T-cell (primary cell): ENCODE measurements at regions not wholly inside any gene's neighbourhood (a gene's known extent, or its start where the extent isn't known, plus 50 kb on each side); places are given as distances from the start of the nearest gene placed in this dataset.

Experiments used
- ATAC-seq, 4 experiments: fragments of 200-7000 bp in 3 of 4; fragments of 150-1000 bp in 1 of 4; cut with Tn5 transposase; replicated peaks in 1 of 4; 1 replicate in 3 of 4; 2 replicates in 1 of 4; pipeline ENCODE4 v1.10.0; 2021; ENCODE audit warnings: moderate library complexity in 3 of 4, mild to moderate bottlenecking in 2 of 4, moderate number of reproducible peaks in 1 of 4
- CTCF ChIA-PET, 2 donors: fragments of 300-600 bp; sonication (Branson Sonifier 250); formaldehyde crosslinking; loops; one replicate each; lab custom pipeline; 2022; ENCODE audit warnings: antibody characterized with exemption in 2 of 2; lab: Charles Lee
- POLR2A ChIA-PET, 2 donors: fragments of 300-600 bp; sonication (Branson Sonifier 250); formaldehyde crosslinking; loops; one replicate each; lab custom pipeline; 2022; ENCODE audit warnings: antibody characterized with exemption in 2 of 2; lab: Charles Lee
- DNase-seq, 35 experiments: peaks; one replicate each; pipeline versions ENCODE4 v3.0.0 to v3.0.0-alpha.2; 2013 to 2023
- H3K27ac ChIP-seq: one replicate; pipeline ENCODE4 v1.5.1; 2013; ENCODE audit warnings: low read length
- H3K27me3 ChIP-seq, 2 experiments: replicated peaks in 1 of 2; 1 replicate in 1 of 2; 2 replicates in 1 of 2; pipeline versions ENCODE4 v1.6.1 to v1.7.0; 2013; ENCODE audit warnings: low read length in 1 of 2, mixed read lengths in 1 of 2; ENCODE audit not compliant: control insufficient read depth in 2 of 2, insufficient read depth in 2 of 2; ENCODE audit errors: extremely low read depth in 1 of 2
- H3K36me3 ChIP-seq, 2 donors: 1 replicate in 1 of 2; 2 replicates in 1 of 2; pipeline versions ENCODE4 v1.6.1 to v1.7.0; 2013; ENCODE audit warnings: low read length in 1 of 2; ENCODE audit not compliant: control insufficient read depth in 2 of 2, insufficient read depth in 1 of 2; ENCODE audit errors: extremely low read depth in 1 of 2
- H3K4me1 ChIP-seq, 2 experiments: 1 replicate in 1 of 2; 2 replicates in 1 of 2; pipeline versions ENCODE4 v1.6.1 to v1.7.0; 2013; ENCODE audit warnings: low read length in 2 of 2, mixed read lengths in 1 of 2; ENCODE audit not compliant: insufficient read depth in 2 of 2, control insufficient read depth in 1 of 2; ENCODE audit errors: extremely low read depth in 1 of 2
- H3K4me3 ChIP-seq, 2 donors: 1 replicate in 1 of 2; 2 replicates in 1 of 2; pipeline versions ENCODE4 v1.5.1 to v1.7.0; 2013; ENCODE audit warnings: mild to moderate bottlenecking in 2 of 2, low read length in 1 of 2, moderate library complexity in 1 of 2; ENCODE audit not compliant: control insufficient read depth in 1 of 2; ENCODE audit errors: extremely low read depth in 1 of 2
- H3K9me3 ChIP-seq: 2 replicates; pipeline ENCODE4 v1.7.0; 2013
- H3K27ac Mint-ChIP-seq, 2 donors: one replicate each; pipeline ENCODE4 v1.8.0; 2020 to 2021; ENCODE audit warnings: mild to moderate bottlenecking in 2 of 2, mixed read lengths in 2 of 2
- H3K27me3 Mint-ChIP-seq, 2 donors: one replicate each; pipeline ENCODE4 v1.8.0; 2021 to 2022; ENCODE audit warnings: mixed read lengths in 2 of 2
- H3K36me3 Mint-ChIP-seq: one replicate; pipeline ENCODE4 v1.8.0; 2021; ENCODE audit warnings: mixed read lengths
- H3K4me1 Mint-ChIP-seq, 3 donors: one replicate each; pipeline ENCODE4 v1.8.0; 2020 to 2022; ENCODE audit warnings: mixed read lengths in 3 of 3, mild to moderate bottlenecking in 1 of 3
- H3K4me3 Mint-ChIP-seq, 3 donors: one replicate each; pipeline ENCODE4 v1.8.0; 2020 to 2022; ENCODE audit warnings: mild to moderate bottlenecking in 3 of 3, mixed read lengths in 3 of 3, moderate library complexity in 3 of 3
- H3K9me3 Mint-ChIP-seq, 3 donors: one replicate each; pipeline ENCODE4 v1.8.0; 2020 to 2022; ENCODE audit warnings: mixed read lengths in 3 of 3
- WGBS: methylation state at CpG from one replicate; pipeline ENCODE4 v1.1.5; 2013; ENCODE audit warnings: missing lambda C conversion rate; ENCODE audit not compliant: insufficient coverage; 5-methylcytosine and 5-hydroxymethylcytosine counted together

DNA sequence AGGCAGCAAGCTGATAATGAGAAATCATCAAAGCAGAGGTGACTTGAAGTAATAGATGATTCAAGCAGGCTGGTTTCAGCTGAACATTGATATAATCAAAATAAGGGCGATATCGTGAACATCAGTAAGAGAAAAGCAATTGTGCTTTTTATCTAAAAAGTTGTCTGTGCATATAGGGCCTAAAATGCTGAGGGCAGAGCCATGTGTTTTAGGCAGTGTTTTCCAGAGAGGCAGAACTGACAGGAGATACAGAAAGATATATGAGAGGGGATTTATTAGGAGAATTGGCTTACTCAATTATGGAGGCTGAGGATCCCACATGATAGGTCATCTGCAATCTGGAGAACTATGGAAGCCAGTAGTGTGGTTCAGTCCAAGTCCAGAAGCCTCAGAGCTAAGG lies 136.5 kb upstream of the NPY2R start:
- peaks cover 0 to 4% of the 10 kb centered on the region in 2 donors for H3K27me3 Mint-ChIP-seq
- ATAC-seq, result no peak
- H3K36me3 ChIP-seq, result no peaks in the 10 kb centered on the region
- no peaks in the 10 kb centered on the region for H3K36me3 Mint-ChIP-seq
- no peaks in the 10 kb centered on the region for H3K4me1 Mint-ChIP-seq
- peaks cover 0 to 4% (median 2%) of the 10 kb centered on the region in 3 donors for H3K9me3 Mint-ChIP-seq
- H3K4me3 ChIP-seq, result no peak overlapping the region
- no peaks in the 10 kb centered on the region for H3K27me3 ChIP-seq
- WGBS, result 100% methylated on average over 2 of the region's 2 CpGs
- DNase-seq, result no peak
- ChIA-PET CTCF (no interaction called here), POLR2A (no interaction called here)
- no peaks in the 10 kb centered on the region for H3K4me1 ChIP-seq
- no peak overlapping the region for H3K4me3 Mint-ChIP-seq
- no peaks in the 10 kb centered on the region for H3K9me3 ChIP-seq
- no peak overlapping the region for H3K27ac ChIP-seq
- no peak overlapping the region for H3K27ac Mint-ChIP-seq

DNA sequence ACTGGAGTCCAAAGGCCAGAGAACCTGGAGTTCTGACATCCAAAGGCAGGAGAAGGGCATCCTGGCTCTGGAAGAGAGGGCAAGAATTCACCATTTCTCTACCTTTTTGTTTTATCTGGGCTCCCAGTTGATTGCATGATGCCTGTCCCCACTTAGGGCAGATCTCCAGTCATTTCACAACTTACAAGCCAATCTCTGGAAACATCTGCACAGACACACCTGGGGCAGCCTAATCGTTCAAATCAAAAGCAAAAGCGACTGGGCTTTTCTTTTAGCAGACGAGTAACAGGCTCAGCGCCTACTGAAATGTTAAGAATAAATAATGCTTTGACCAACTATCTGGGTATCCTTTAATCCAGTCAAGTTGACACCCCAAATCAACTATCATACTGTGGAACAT lies 136.0 kb upstream of the NPY2R start:
- H3K36me3 ChIP-seq, result no peaks in the 10 kb centered on the region
- no peaks in the 10 kb centered on the region for H3K9me3 ChIP-seq
- no peak overlapping the region for H3K27ac ChIP-seq
- DNase-seq, result no peak
- peaks cover 0 to 4% of the 10 kb centered on the region in 2 donors for H3K27me3 Mint-ChIP-seq
- no peak for ATAC-seq
- H3K4me3 ChIP-seq, result no peak overlapping the region
- peaks cover 0 to 4% (median 2%) of the 10 kb centered on the region in 3 donors for H3K9me3 Mint-ChIP-seq
- no peaks in the 10 kb centered on the region for H3K36me3 Mint-ChIP-seq
- H3K27ac Mint-ChIP-seq, result no peak overlapping the region
- WGBS, result 100% methylated on average over 1 of the region's 4 CpGs
- no peaks in the 10 kb centered on the region for H3K4me1 ChIP-seq
- H3K27me3 ChIP-seq, result no peaks in the 10 kb centered on the region
- H3K4me1 Mint-ChIP-seq, result no peaks in the 10 kb centered on the region
- H3K4me3 Mint-ChIP-seq, result no peak overlapping the region
- ChIA-PET CTCF (no interaction called here), POLR2A (no interaction called here)

DNA sequence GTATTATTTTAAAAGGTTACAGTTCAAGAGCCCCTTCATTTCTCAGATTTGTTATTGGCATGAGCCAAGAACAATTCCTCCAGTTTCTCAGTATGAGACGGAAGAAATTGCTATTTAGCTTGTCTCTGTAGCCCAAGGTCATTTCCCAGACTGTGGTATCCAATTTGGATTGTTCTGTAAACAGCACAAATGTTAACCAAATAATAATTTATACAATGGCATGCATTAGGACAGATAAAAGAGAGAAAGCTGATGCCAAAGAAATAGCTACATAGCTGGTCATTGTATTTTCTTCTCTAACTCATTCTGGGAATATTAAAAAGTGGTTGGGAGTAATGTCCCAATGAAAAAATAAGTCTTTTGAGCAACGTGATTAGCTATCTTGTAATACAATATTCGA lies 134.6 kb upstream of the NPY2R start:
- WGBS, result no CpG with 5 or more reads among the region's 3 CpGs
- Mint-ChIP-seq H3K36me3 (no peaks in the 10 kb centered on the region), H3K4me1 (no peaks in the 10 kb centered on the region), H3K27ac (no peak overlapping the region), H3K9me3 (peaks cover 0 to 4% (median 2%) of the 10 kb centered on the region in 3 donors), H3K27me3 (peaks cover 0 to 4% of the 10 kb centered on the region in 2 donors), H3K4me3 (no peak overlapping the region)
- no peak for DNase-seq
- H3K4me3 ChIP-seq, result no peak overlapping the region
- ATAC-seq, result no peak
- ChIA-PET CTCF (no interaction called here), POLR2A (interaction anchor here in 1 of 2 donors (0.6 kb wide), 1 partner anchor 21 kb away, joined by 3 read pairs; no protein-coding TSS in a partner anchor)
- no peaks in the 10 kb centered on the region for H3K27me3 ChIP-seq
- H3K4me1 ChIP-seq, result no peaks in the 10 kb centered on the region
- H3K9me3 ChIP-seq, result no peaks in the 10 kb centered on the region
- H3K36me3 ChIP-seq, result no peaks in the 10 kb centered on the region
- no peak overlapping the region for H3K27ac ChIP-seq

DNA sequence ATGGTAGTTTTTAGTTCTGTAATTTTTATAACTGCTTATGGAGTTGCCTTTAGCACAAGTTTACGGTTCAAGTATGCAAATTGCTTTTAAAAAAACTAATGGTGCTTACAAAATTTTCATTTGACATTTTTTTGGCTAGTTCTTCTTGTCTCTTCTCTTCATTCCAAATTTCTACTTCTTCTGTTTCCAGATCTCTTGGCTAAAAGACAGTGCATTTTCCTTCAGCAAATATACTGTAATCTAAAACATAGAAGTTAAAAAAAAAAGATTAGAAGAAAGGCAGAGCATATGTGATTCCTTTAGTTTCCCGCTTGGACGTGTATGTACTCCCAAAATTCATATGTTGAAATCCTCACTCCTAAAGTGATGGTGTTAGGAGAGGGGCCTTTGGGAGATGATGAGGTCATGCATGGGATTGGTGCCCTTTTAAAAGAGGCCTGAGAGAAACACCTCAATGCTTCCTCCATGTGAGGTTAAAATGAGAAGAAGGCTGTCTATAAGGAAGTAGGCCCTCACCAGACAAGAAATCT lies 132.1 kb upstream of the NPY2R start:
- Histone ChIP-seq H3K36me3 (no peaks in the 10 kb centered on the region), H3K4me3 (no peak overlapping the region), H3K27me3 (no peaks in the 10 kb centered on the region), H3K4me1 (no peaks in the 10 kb centered on the region), H3K27ac (no peak overlapping the region), H3K9me3 (no peaks in the 10 kb centered on the region)
- Mint-ChIP-seq H3K4me1 (no peaks in the 10 kb centered on the region), H3K27me3 (peaks cover 0 to 4% of the 10 kb centered on the region in 2 donors), H3K9me3 (no peaks in the 10 kb centered on the region), H3K4me3 (no peak overlapping the region), H3K36me3 (no peaks in the 10 kb centered on the region), H3K27ac (no peak overlapping the region)
- ChIA-PET POLR2A (no interaction called here), CTCF (no interaction called here)
- ATAC-seq (no peak), DNase-seq (no peak)
- no CpG with 5 or more reads among the region's 3 CpGs for WGBS

DNA sequence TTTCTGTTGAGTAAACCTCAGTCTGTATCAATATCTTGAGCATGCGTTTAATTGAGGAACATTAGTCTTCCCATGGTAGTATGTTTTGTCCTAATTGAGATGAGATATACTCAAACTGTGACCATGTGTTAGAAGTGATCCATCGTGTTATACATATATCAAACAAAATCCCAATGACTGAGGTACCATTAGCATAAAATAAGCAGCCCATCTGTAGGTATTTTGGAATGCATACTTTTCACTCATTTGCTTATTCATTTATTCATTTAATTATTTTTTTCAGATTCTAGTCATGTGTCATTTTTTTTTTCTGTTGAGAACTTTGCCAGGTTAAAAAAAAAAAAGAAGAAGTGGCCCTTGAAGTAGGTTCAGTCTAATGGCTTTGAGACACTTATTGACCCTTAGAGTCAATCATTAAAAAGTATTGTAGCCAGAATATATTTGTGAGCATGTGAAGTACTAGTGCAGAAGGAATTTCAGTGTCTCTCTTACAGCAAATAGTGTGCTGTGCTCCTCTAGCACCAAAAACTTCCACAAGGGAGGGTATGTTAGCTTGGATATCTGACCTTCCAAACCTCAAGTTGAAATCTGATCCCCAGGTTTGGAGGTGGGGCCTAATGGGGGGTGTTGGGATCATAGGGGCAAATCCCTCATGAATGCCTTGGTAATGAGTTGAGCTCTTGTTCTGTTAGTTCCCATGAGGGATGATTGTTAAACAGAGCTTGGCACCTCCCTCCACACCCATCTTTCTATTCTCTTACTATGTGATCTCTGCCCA lies 130.8 kb upstream of the NPY2R start:
- Mint-ChIP-seq H3K4me1 (no peaks in the 10 kb centered on the region), H3K27me3 (peaks cover 0 to 4% of the 10 kb centered on the region in 2 donors), H3K27ac (no peak overlapping the region), H3K36me3 (no peaks in the 10 kb centered on the region), H3K9me3 (no peaks in the 10 kb centered on the region), H3K4me3 (no peak overlapping the region)
- H3K4me3 ChIP-seq, result no peak overlapping the region
- no peak overlapping the region for H3K27ac ChIP-seq
- H3K4me1 ChIP-seq, result no peaks in the 10 kb centered on the region
- no peaks in the 10 kb centered on the region for H3K9me3 ChIP-seq
- H3K36me3 ChIP-seq, result no peaks in the 10 kb centered on the region
- ChIA-PET POLR2A (no interaction called here), CTCF (interaction anchor here in 1 of 2 donors (0.7 kb wide), 1 partner anchor 96 kb away, joined by 3 read pairs; no protein-coding TSS in a partner anchor)
- H3K27me3 ChIP-seq, result peaks cover 0 to 1% of the 10 kb centered on the region in 2 experiments
- ATAC-seq (no peak), DNase-seq (no peak)
- no CpG with 5 or more reads among the region's 2 CpGs for WGBS

DNA sequence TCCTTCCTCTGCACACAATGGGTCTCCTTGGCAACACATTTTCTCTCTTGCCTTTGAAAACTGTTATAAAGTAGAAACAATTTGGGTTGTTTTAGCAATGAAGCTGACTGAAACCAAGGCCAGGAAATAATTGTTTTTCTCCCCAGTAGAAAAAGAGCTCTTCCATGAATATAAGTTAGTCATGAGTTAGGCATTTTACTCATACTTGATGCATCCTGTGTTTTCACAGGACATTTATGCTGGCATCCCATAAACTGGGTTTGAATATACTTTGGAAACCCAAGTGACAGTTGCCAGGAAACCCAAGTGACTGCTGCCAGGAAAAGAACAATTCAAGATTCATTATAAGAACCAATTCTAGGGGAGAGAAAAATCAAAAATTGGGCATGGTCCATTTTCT lies 128.6 kb upstream of the NPY2R start:
- Histone ChIP-seq H3K36me3 (no peaks in the 10 kb centered on the region), H3K27ac (no peak overlapping the region), H3K4me3 (no peak overlapping the region), H3K27me3 (peaks cover 0 to 3% of the 10 kb centered on the region in 2 experiments), H3K4me1 (no peaks in the 10 kb centered on the region), H3K9me3 (no peaks in the 10 kb centered on the region)
- Mint-ChIP-seq H3K27me3 (no peaks in the 10 kb centered on the region), H3K9me3 (no peaks in the 10 kb centered on the region), H3K36me3 (no peaks in the 10 kb centered on the region), H3K4me1 (no peaks in the 10 kb centered on the region), H3K4me3 (no peak overlapping the region), H3K27ac (no peak overlapping the region)
- ChIA-PET POLR2A (no interaction called here), CTCF (no interaction called here)
- DNase-seq (no peak), ATAC-seq (no peak)
